ENCODE measurements at regions not wholly inside any gene's neighbourhood (a gene's known extent, or its start where the extent isn't known, plus 50 kb on each side); places are given as distances from the start of the nearest gene placed in this dataset.

- no peak for TF ChIP-seq CTCF (IDR thresholded peaks at IDR 0.05; ENCODE audit: insufficient read depth, missing control alignments)
- DNase-seq (ENCODE audit: insufficient read length, low spot score) (no peak), FAIRE-seq (no peak)
Measured at GRCh38 chr2:120617055-120617454, 118.6 kb upstream of the GLI2 start.

GRCh38 chr2:120618830-120619229 is 116.8 kb upstream of the GLI2 start:
- TF ChIP-seq CTCF (IDR thresholded peaks at IDR 0.05; ENCODE audit: insufficient read depth, missing control alignments): no peak
- FAIRE-seq: no peak

GRCh38 chr2:120619579-120619978 is 116.1 kb upstream of the GLI2 start:
- no peak for FAIRE-seq
- no peak for TF ChIP-seq CTCF (IDR thresholded peaks at IDR 0.05; ENCODE audit: insufficient read depth, missing control alignments)
- DNase-seq (ENCODE audit: insufficient read length, low spot score): no peak

More at GRCh38 chr2:120618830-120619229, 116.8 kb upstream of the GLI2 start:
- no peak for DNase-seq (ENCODE audit: insufficient read length, low spot score)

- TF ChIP-seq CTCF (IDR thresholded peaks at IDR 0.05; ENCODE audit: insufficient read depth, missing control alignments): no peak
- no peak for DNase-seq (ENCODE audit: insufficient read length, low spot score)
- no peak for FAIRE-seq
Measured at GRCh38 chr2:120620025-120620793, 115.5 kb upstream of the GLI2 start.

GRCh38 chr2:120622159-120622869 is 113.4 kb upstream of the GLI2 start:
- no peak for FAIRE-seq
- no peak for TF ChIP-seq CTCF (IDR thresholded peaks at IDR 0.05; ENCODE audit: insufficient read depth, missing control alignments)
- no peak for DNase-seq (ENCODE audit: insufficient read length, low spot score)

- DNase-seq (ENCODE audit: insufficient read length, low spot score): no peak
- TF ChIP-seq CTCF (IDR thresholded peaks at IDR 0.05; ENCODE audit: insufficient read depth, missing control alignments): no peak
- FAIRE-seq: no peak
Measured at GRCh38 chr2:120622886-120623753, 112.5 kb upstream of the GLI2 start.
